WTC11 (cell line): ENCODE measurements at regions not wholly inside any gene's neighbourhood (a gene's known extent, or its start where the extent isn't known, plus 50 kb on each side); places are given as distances from the start of the nearest gene placed in this dataset.

Source experiments
- ATAC-seq: fragments of 200-7000 bp; cut with Tn5 transposase; 2 replicates; pipeline ENCODE4 v1.10.0; 2021; ENCODE audit warnings: mild to moderate bottlenecking, moderate library complexity
- CTCF ChIA-PET: fragments of 300-600 bp; sonication (Branson Sonifier 250); formaldehyde crosslinking; loops from one replicate; lab custom pipeline; 2021; ENCODE audit warnings: antibody characterized with exemption; lab: Charles Lee
- POLR2A ChIA-PET: fragments of 350-600 bp; sonication (Branson Sonifier 250); formaldehyde crosslinking; loops from one replicate; lab custom pipeline; 2021; ENCODE audit warnings: antibody characterized with exemption; lab: Charles Lee
- DNase-seq: peaks from one replicate; pipeline ENCODE4 v3.0.0; 2021; ENCODE audit warnings: low spot score
- H3K27ac Mint-ChIP-seq: 2 replicates; pipeline ENCODE4 v1.8.0; 2021; ENCODE audit warnings: mixed read lengths
- H3K27me3 Mint-ChIP-seq: 2 replicates; pipeline ENCODE4 v1.8.0; 2021; ENCODE audit warnings: low read depth, mild to moderate bottlenecking, moderate library complexity, mixed read lengths
- H3K36me3 Mint-ChIP-seq: 2 replicates; pipeline ENCODE4 v1.8.0; 2021; ENCODE audit warnings: mixed read lengths
- H3K4me1 Mint-ChIP-seq: 2 replicates; pipeline ENCODE4 v1.8.0; 2022; ENCODE audit warnings: mixed read lengths
- H3K4me3 Mint-ChIP-seq: 2 replicates; pipeline ENCODE4 v1.8.0; 2021; ENCODE audit warnings: mild to moderate bottlenecking, moderate library complexity, mixed read lengths
- H3K9me3 Mint-ChIP-seq: 2 replicates; pipeline ENCODE4 v1.8.0; 2021; ENCODE audit warnings: mixed read lengths
- ATF1 ChIP-seq: sonication (generic); formaldehyde crosslinking; IDR thresholded peaks from 2 replicates; pipeline ENCODE4 v1.8.1; 2023; ENCODE audit warnings: mild to moderate bottlenecking, moderate library complexity, missing genetic modification reagents
- E2F5 ChIP-seq: sonication (generic); formaldehyde crosslinking; IDR thresholded peaks from 2 replicates; pipeline ENCODE4 v1.8.1; 2022; ENCODE audit warnings: mild to moderate bottlenecking, moderate library complexity, missing genetic modification reagents
- ERG ChIP-seq: fragments of 250-450 bp; sonication (Bioruptor Pico); IDR thresholded peaks from 2 replicates; pipeline ENCODE4 v1.8.0; 2021; ENCODE audit warnings: mild to moderate bottlenecking
- GABPB1 ChIP-seq: sonication (generic); formaldehyde crosslinking; IDR thresholded peaks from 2 replicates; pipeline ENCODE4 v1.8.1; 2023; ENCODE audit warnings: mild to moderate bottlenecking, missing genetic modification reagents
- GRHL2 ChIP-seq: fragments of 250-450 bp; sonication (Bioruptor Pico); IDR thresholded peaks from 2 replicates; pipeline ENCODE4 v1.8.0; 2022; ENCODE audit warnings: mild to moderate bottlenecking, moderate library complexity; ENCODE audit not compliant: insufficient replicate concordance, severe bottlenecking
- IRF2 ChIP-seq: sonication (generic); formaldehyde crosslinking; IDR thresholded peaks from 2 replicates; pipeline ENCODE4 v1.8.0; 2022; ENCODE audit warnings: low read depth, missing genetic modification reagents, borderline replicate concordance
- KAT7 ChIP-seq: sonication (generic); formaldehyde crosslinking; IDR thresholded peaks from 2 replicates; pipeline ENCODE4 v1.8.1; 2023; ENCODE audit warnings: missing genetic modification reagents, mild to moderate bottlenecking, borderline replicate concordance
- MXD4 ChIP-seq: fragments of 250-450 bp; sonication (Bioruptor Pico); IDR thresholded peaks from 2 replicates; pipeline ENCODE4 v1.8.0; 2021; ENCODE audit warnings: mild to moderate bottlenecking, moderate library complexity, borderline replicate concordance
- MYBL2 ChIP-seq: sonication (generic); formaldehyde crosslinking; IDR thresholded peaks from 2 replicates; pipeline ENCODE4 v1.8.1; 2023; ENCODE audit warnings: mild to moderate bottlenecking, moderate library complexity, missing genetic modification reagents
- NFATC4 ChIP-seq: fragments of 250-450 bp; sonication (Bioruptor Pico); IDR thresholded peaks from 2 replicates; pipeline ENCODE4 v1.9.0; 2021; ENCODE audit warnings: mild to moderate bottlenecking
- PRDM15 ChIP-seq: sonication (generic); formaldehyde crosslinking; IDR thresholded peaks from 2 replicates; pipeline ENCODE4 v1.8.0; 2022; ENCODE audit warnings: missing genetic modification reagents
- SP1 ChIP-seq: sonication (generic); formaldehyde crosslinking; conservative IDR thresholded peaks from 2 replicates; pipeline ENCODE4 v1.8.1; 2022; ENCODE audit warnings: missing genetic modification reagents
- STAT6 ChIP-seq: sonication (generic); formaldehyde crosslinking; conservative IDR thresholded peaks from 2 replicates; pipeline ENCODE4 v1.8.1; 2023; ENCODE audit warnings: mild to moderate bottlenecking, low read depth, missing genetic modification reagents, moderate library complexity
- TCF7 ChIP-seq: sonication (generic); formaldehyde crosslinking; IDR thresholded peaks from 2 replicates; pipeline ENCODE4 v1.8.0; 2022; ENCODE audit warnings: mild to moderate bottlenecking, low read depth, missing genetic modification reagents, moderate library complexity
- TEAD4 ChIP-seq: sonication (generic); formaldehyde crosslinking; IDR thresholded peaks from 2 replicates; pipeline ENCODE4 v1.8.0; 2022; ENCODE audit warnings: mild to moderate bottlenecking, missing genetic modification reagents
- TP53 ChIP-seq: sonication (generic); formaldehyde crosslinking; IDR thresholded peaks from 2 replicates; pipeline ENCODE4 v1.8.1; 2023; ENCODE audit warnings: mild to moderate bottlenecking, missing genetic modification reagents
- USF2 ChIP-seq: sonication (generic); formaldehyde crosslinking; IDR thresholded peaks from 2 replicates; pipeline ENCODE4 v1.8.1; 2023; ENCODE audit warnings: mild to moderate bottlenecking, missing genetic modification reagents, moderate library complexity
- ZMAT4 ChIP-seq: fragments of 250-450 bp; sonication (Bioruptor Pico); IDR thresholded peaks from 2 replicates; pipeline ENCODE4 v1.9.0; 2021; ENCODE audit warnings: mild to moderate bottlenecking
- ZNF121 ChIP-seq: sonication (generic); formaldehyde crosslinking; IDR thresholded peaks from 2 replicates; pipeline ENCODE4 v1.8.0; 2023; ENCODE audit warnings: missing genetic modification reagents
- ZNF423 ChIP-seq: fragments of 250-450 bp; sonication (Bioruptor Pico); IDR thresholded peaks from 2 replicates; pipeline ENCODE4 v2.1.2; 2022; ENCODE audit warnings: mild to moderate bottlenecking, moderate library complexity

GRCh38 chr10:8473205-8473604 is 418.7 kb downstream of the GATA3 start:
- Mint-ChIP-seq H3K4me3 (no peak overlapping the region), H3K4me1 (no peaks in the 10 kb centered on the region), H3K36me3 (peaks cover 7% of the 10 kb centered on the region), H3K27ac (no peak overlapping the region), H3K27me3 (no peaks in the 10 kb centered on the region), H3K9me3 (peaks cover 27% of the 10 kb centered on the region)
- ATAC-seq = no peak
- TF ChIP-seq KAT7 (CRISPR knock-in tag) (no peak), IRF2 (no peak), USF2 (no peak), TCF7 (CRISPR knock-in tag) (no peak), MXD4 (CRISPR knock-in tag) (no peak), GABPB1 (CRISPR knock-in tag) (no peak), GRHL2 (CRISPR knock-in tag) (no peak), NFATC4 (CRISPR knock-in tag) (no peak), TP53 (CRISPR knock-in tag) (no peak), PRDM15 (CRISPR knock-in tag) (no peak), TEAD4 (CRISPR knock-in tag) (no peak), ATF1 (CRISPR knock-in tag) (no peak)
- CTCF ChIA-PET = no interaction called here
- DNase-seq = no peak
- POLR2A ChIA-PET = no interaction called here

- Mint-ChIP-seq H3K36me3 (peaks cover 7% of the 10 kb centered on the region), H3K4me1 (no peaks in the 10 kb centered on the region), H3K27me3 (peaks cover 14% of the 10 kb centered on the region), H3K4me3 (no peak overlapping the region), H3K27ac (no peak overlapping the region), H3K9me3 (peaks cover 20% of the 10 kb centered on the region)
- CTCF ChIA-PET = no interaction called here
- ATAC-seq = no peak
- DNase-seq = no peak
- POLR2A ChIA-PET = no interaction called here
- no peak for TF ChIP-seq GABPB1 (CRISPR knock-in tag)
- no peak for TF ChIP-seq ZMAT4
- TF ChIP-seq SP1 (CRISPR knock-in tag) = no peak
- TF ChIP-seq E2F5 (CRISPR knock-in tag) = no peak
- no peak for TF ChIP-seq ERG
- TF ChIP-seq KAT7 (CRISPR knock-in tag) = no peak
- TF ChIP-seq ZNF423 = no peak
- no peak for TF ChIP-seq STAT6 (CRISPR knock-in tag)
- no peak for TF ChIP-seq ZNF121 (CRISPR knock-in tag)
- TF ChIP-seq GRHL2 (CRISPR knock-in tag) = no peak
- TF ChIP-seq NFATC4 (CRISPR knock-in tag) = no peak
- no peak for TF ChIP-seq PRDM15 (CRISPR knock-in tag)
- no peak for TF ChIP-seq MYBL2 (CRISPR knock-in tag)
Measured at GRCh38 chr10:8477300-8477699, 422.8 kb downstream of the GATA3 start.
